ENCODE measurements at regions not wholly inside any gene's neighbourhood (a gene's known extent, or its start where the extent isn't known, plus 50 kb on each side); places are given as distances from the start of the nearest gene placed in this dataset.

GRCh38 chr4:116223040-116223732, 862.2 kb downstream of the TRAM1L1 start:
- TF ChIP-seq USF1 (IDR thresholded peaks at IDR 0.05) = no peak
- TF ChIP-seq MAX (IDR thresholded peaks at IDR 0.05) = no peak
- no peak for TF ChIP-seq NFIC (IDR thresholded peaks at IDR 0.05)
- TF ChIP-seq FOXM1 (IDR thresholded peaks at IDR 0.05; ENCODE audit: borderline replicate concordance, low read depth) = no peak
- TF ChIP-seq REST (IDR thresholded peaks at IDR 0.05; ENCODE audit: low read depth) = no peak
- no peak for TF ChIP-seq ZBTB7A (IDR thresholded peaks at IDR 0.05; ENCODE audit: low read depth)
